GM19035 (cell line): ENCODE measurements at regions not wholly inside any gene's neighbourhood (a gene's known extent, or its start where the extent isn't known, plus 50 kb on each side); places are given as distances from the start of the nearest gene placed in this dataset.
"Not testable (repeated sequence)": the region's sequence is repeated elsewhere in the genome, so short reads cannot be mapped to it uniquely, and the experiment has no call there.

ENCODE experiments used
- ATAC-seq: cut with Tn5 transposase; IDR thresholded peaks from one replicate; pipeline ENCODE4 v1.9.1; 2021; ENCODE audit not compliant: unreplicated experiment

- no peak for ATAC-seq
Measured at GRCh38 chr2:167803449-167803988, 443.9 kb downstream of the STK39 start.

DNA sequence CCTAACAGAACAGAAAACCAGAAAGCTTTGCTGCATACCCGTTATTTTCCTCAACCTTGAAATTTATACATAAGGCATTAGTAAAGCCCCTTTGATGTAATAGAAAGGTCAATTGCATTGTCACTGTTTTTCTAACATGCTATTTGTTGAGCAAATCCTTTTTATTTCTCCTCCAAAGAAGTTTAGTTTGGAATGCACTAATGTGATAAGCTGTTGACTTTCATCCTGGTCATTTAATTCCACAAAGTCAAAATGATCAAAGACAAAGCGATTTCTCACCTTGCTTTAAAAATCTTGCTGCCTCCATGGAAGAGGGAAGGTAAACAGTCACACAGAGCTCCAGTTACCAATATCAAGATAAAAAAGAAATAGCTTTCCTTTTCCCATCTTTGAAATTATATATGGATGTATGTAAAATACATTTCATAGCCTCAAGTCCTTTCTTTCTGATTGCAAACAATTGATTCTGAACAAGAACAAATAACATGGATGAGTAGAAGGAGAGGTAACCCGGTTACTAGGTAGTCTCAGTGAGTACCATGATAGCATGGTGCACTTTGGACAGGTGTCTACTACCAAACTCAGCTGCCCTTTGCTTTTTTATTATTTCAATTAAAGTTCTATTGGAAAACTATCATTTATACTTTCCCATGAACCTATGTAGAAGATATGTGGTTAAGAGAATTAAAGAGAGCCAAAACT, 452.7 kb downstream of the STK39 start:
- no peak for ATAC-seq

GRCh38 chr2:167793725-167794124, 453.7 kb downstream of the STK39 start:
- ATAC-seq, result no peak

GRCh38 chr2:167792126-167792525, 455.3 kb downstream of the STK39 start:
- ATAC-seq, result no peak

- no peak for ATAC-seq
Measured at GRCh38 chr2:167790781-167791450, 456.5 kb downstream of the STK39 start.

- no peak for ATAC-seq
Measured at GRCh38 chr2:167790189-167790588, 457.2 kb downstream of the STK39 start.

DNA sequence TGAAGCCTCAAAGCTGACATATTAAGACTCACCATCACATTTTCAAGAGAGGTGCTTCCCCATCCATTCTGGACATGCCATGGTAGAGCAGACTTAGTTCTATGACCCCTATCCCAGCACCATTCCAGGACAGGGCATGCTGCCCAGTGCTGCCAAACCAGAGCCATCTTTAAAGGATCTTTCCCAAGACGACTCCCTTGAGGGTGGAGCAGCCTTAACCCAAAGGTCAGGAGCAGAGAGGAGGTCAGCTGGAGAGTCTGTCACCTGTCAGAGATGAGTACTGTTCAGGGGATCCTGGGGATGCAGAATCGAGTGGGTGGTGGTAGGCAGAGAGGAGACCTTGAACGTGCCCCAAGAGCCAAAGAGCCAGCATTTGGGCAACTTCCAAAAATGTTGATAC, 459.8 kb downstream of the STK39 start:
- ATAC-seq, result no peak

GRCh38 chr2:167787021-167787420, 460.4 kb downstream of the STK39 start:
- no peak for ATAC-seq

- ATAC-seq, result no peak
Measured at GRCh38 chr2:167785606-167786216, 461.7 kb downstream of the STK39 start.

GRCh38 chr2:167784084-167784425, 463.3 kb downstream of the STK39 start:
- no peak for ATAC-seq

DNA sequence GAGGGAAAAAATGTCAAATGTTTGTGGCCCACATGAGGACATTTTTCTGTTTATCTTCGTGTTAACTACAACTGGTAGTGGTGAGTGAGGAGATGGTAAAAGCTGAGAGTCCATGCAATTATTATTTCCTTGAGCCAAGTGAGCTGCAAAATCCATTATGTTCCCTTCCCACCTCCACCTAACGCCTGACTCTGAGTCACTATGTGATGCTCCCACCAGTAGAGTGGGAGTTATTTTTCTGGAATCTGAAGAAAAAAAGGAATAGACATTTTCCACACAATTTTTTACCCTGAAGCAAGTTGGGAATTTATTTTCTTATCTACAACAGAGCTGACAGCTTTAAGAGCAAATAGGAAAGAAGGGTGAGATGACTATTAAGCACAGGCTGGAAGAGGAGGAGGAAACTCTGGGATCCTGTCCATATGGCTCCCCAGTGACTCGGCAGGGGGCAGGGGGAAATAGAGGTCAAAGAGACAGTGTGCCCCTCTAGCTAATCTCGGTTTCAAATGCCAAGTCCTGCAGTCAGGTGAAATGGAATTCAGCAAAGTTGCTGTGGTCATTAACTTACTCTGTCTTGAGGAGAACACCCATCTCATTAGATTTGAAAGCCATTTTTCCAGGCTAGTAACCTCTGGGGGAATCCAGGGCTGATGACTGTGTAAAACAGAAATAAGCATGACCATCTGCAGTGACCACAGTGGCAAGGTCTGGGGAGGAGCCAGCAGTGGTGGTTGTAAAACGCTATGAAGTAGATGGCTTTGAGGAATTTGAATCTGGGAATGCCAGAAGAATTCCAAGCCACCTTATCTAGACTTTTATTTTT, 463.9 kb downstream of the STK39 start:
- ATAC-seq, result no peak

GRCh38 chr2:167781629-167782028, 465.8 kb downstream of the STK39 start:
- not testable (repeated sequence) for ATAC-seq

- ATAC-seq, result no peak
Measured at GRCh38 chr2:167776359-167776758, 471.0 kb downstream of the STK39 start.

GRCh38 chr2:167771628-167772027, 475.8 kb downstream of the STK39 start:
- no peak for ATAC-seq

DNA sequence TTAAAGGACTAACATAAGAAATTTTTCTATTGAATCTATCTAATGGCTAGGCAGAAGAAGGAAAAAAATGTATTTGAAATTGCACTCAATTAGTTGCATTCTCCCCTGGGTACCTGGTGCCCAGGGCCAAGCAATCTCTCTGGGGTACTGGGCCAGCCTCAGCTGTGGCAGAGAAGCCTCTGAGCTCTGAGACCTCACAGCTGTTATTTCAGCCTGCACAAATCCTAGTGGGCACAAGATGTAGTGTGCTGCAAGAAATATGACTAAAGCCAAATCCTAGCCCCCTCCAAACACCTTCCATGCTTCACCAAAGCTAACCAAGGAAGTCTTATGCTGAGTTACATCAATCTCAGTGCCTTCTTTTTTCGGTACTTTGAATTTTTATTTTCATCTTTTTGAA, 478.4 kb downstream of the STK39 start:
- ATAC-seq, result no peak

DNA sequence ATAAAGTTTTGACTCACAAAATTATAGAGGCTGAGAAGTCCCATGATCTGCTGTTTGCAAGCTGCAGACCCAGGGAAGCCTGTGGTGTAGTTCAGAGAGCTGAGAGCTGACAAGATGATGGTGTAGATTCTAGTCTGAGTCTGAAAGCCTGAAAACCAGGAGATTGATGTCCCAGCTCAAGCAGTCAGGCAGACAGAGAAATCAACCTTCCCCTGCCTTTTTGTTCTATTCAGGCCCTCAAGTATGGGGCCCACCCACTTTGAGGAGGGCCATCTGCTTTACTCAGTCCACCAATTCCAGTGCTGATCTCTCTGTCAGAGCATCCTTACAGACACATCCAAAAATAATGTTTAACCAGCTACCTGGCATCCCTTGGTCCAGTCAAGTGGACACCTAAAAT, 479.6 kb downstream of the STK39 start:
- ATAC-seq, result no peak

- no peak for ATAC-seq
Measured at GRCh38 chr2:167764772-167765341, 482.5 kb downstream of the STK39 start.

DNA sequence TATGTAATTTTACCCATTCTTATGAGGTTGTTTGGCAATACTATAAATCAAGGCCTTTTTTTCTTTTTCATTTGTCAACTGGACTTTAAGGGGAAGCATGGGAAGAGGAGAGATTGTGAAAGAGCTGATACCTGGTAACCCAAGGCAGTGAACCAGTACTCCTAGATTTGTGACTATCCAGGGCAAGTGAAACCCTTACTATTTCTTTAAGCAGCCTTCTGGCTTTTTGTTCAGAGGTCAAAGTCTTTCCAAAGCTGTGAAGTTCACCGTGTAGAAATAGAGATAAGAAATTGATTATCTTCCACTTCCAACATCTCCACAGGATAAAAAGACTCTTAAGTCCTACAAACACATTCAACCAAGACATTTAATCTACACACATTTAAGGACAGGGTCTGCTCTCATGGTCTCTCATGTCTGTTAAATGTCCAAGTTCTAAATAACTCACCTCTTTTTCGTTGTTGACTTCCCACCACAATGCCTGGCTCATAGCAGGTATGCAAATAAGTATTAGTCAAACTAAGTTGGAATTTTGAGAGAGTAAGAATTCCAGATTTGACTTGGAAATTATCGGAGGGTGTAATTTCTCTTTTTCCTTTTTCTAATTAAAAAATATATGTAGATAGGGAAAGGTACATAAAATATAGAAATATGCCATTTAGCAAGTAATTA, 485.8 kb downstream of the STK39 start:
- ATAC-seq, result no peak

DNA sequence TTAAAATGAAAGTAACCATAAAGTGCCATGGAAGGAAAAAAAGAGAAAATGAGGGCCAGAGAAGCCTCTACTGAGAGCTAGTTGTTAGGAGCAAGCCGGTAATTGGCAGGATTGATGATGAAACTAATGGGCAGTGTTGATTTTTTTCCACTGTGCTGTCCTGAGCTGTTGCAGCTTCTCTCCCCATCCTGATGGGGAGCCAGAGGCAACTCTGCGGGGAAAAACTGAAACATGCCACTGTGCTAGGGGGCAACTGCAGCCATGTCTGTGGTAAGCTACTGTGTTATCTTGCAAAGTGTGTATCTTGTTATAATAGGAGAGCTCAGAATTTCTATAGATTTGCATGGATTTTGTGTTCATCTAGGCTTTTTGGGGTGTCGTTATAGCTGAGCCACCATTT, 487.9 kb downstream of the STK39 start:
- no peak for ATAC-seq

GRCh38 chr2:167758292-167758691, 489.1 kb downstream of the STK39 start:
- no peak for ATAC-seq
